NCI-H1105 (cell line): ENCODE measurements at regions not wholly inside any gene's neighbourhood (a gene's known extent, or its start where the extent isn't known, plus 50 kb on each side); places are given as distances from the start of the nearest gene placed in this dataset.
"Not testable (repeated sequence)": the region's sequence is repeated elsewhere in the genome, so short reads cannot be mapped to it uniquely, and the experiment has no call there.

Experiments used
- DNase-seq: peaks from one replicate; lab custom pipeline; 2025; lab: John Stamatoyannopoulos, UW

DNA sequence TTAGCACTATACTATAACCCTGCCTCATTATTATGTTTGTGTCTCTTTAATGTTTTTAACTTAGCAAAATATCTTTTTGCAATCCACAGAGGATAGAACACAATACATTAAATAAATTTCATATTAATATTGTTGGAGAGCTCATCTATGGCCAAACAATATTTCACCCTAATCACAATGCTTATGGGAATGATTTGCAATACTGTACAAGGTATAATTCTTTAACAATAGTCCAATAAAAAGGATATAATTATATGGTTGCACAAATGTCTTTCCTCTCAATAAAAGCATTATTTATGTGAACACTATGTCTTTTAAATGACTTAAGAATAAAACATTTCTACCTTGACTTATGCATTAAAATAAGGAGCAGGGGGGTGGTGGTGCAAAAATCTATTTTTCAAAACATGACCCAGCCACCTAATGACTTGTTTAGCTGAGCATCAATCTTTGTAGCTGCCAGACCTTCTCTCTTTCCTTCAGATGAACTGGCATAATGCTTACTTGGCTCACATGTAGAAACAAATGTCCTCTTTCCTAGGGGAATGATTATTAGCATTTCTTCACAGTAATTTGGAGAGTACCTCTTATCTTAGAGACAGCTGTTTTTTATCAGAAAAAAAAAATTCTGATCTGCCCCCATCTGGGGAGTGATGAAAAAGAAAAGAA is 1933.6 kb upstream of the LRRTM1 start:
- DNase-seq = no peak

DNA sequence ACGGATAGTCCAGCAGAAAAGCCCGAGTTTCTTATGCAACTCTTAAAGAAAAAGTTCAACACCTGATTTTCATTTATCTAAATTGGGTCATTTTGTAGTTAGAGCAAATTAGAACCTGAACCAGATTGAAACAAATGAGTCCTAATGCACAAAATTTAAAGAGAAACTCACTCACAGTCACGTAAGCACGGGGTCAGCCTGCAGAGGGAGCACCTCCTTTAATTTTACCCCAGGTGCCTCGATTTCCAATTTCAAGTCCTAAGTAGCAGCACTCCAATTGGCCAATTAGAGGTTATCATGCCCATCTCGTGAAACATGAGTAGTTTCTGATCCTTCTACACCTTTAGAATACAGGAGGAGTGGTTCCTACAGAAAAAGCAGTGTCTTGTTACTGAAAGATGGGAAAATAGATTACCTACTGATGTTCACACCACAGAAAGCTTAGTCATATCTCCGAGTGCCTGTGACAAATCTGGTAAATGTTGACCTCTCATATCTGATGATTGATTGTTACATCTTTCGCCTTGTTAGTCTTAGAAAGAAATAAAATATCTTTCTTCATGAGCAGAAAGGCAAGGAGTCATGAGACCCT is 1929.8 kb upstream of the LRRTM1 start:
- no peak for DNase-seq

DNA sequence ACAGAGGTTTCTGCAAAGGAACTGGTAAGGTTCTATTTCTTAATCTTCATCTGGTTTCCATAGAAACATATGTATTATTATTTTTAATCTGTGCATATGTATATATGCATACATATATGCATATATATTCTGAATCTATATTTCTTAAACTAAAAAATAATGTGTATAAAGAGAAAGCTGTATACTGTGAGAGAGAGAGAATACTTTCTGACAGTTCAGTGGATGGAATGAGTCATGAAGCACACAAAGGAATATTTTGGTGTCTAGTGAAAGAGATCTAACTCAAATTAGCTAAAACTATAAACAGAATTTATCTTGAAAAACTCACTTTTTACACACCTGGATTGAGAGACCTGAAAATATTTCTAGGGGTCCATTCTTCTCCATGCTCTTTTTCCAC is 1929.3 kb upstream of the LRRTM1 start:
- DNase-seq = no peak

DNA sequence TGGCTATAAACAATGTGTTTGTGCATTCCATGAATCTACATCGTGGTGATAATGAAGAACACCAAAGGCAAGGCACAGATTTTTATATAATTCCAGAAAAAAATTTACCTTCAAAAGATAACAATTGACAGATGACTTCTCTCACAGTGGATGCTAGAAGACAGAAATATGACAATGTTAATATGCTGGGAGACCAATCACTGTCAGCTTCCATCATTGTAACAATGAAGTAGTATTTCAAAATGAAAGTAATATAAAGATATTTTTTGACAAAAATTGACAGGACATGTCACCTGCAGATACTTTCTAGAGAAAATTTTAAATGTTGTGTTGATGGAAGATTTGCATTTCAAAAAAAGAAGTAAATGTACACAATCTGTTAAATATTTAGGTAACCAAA is 1925.9 kb upstream of the LRRTM1 start:
- DNase-seq = no peak

DNA sequence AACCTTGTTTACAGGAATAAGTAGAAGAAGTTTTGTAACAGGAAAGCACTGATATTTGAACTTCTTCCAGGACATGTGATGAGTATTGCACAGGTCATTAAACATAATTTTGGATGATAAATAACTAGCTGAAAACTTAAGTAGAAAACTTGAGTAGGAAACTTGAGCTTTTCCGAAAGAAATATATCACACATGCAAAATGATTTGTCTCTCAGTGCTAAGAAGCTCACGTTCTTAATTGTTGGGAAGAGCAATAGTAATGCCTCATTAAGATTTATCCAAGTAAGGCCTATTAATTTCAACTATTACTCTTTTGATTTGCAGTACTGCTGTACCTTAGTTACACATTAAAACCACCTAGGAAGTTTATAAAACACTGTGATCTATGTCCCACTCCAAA is 1921.9 kb upstream of the LRRTM1 start:
- no peak for DNase-seq

DNA sequence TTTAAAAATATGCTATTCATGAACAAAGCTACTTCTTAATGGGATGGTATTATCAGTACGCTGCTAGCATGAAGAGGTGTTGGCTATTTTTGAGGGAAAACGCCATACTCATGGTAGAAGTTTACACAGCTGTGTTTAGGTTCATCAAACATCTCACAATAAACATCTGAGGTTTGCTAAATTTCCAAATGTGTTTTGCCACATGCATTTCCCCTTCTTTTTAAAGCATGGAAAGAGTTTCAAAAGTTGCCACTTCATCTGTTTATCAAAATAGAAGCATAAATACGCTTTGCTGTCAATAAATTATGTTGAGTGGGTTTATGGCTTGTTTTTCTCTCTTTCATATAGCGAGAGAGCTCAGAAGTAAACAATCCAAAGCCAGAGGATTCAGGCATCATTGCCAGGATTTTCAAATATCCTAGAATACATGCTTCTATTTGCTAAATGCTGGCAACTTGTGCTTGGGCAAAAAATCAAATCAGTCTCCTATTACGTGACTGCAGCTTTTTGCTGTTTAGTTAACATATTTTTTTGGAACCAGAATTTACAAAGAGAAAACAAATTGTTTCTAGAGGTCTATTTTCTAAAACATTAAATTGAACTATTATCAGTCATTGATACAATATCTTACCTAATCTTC is 1919.9 kb upstream of the LRRTM1 start:
- no peak for DNase-seq

DNA sequence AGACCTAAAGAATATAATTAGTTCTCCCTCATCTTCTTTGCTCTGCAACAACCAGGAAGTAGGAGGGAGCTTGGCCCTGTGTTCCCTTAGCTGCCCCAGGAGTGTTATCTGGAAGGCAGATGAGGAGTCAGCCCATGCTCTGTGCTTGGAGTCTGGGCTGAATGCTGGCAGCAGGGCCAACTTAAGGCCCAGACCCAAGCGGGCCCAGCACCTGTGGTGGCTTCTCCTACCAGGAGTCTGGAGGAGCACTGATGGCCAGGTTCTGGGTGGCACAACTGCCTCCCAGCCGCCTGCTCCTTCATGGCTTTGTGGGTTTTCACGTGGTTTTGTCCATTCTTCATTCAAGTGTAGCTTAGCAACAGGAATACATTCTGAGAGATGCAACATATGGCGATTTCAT is 1910.7 kb upstream of the LRRTM1 start:
- no peak for DNase-seq

DNA sequence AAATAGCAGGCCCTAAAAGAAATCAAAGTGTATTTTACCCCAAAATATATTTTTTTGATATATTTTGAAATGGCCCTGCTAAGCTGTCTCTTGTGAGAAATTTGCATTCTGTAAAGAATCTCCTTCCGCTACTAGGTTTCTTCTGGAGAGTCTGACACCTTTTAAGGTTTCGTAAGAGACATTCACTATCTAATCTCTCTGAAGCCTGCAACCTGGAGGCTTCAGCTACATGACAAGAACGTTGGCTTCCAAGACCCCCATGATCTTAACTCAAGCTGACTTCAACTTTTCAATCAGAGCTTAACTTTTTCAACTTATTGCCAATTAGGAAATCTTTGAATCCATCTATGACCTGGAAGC is 1894.9 kb upstream of the LRRTM1 start:
- DNase-seq = no peak

DNA sequence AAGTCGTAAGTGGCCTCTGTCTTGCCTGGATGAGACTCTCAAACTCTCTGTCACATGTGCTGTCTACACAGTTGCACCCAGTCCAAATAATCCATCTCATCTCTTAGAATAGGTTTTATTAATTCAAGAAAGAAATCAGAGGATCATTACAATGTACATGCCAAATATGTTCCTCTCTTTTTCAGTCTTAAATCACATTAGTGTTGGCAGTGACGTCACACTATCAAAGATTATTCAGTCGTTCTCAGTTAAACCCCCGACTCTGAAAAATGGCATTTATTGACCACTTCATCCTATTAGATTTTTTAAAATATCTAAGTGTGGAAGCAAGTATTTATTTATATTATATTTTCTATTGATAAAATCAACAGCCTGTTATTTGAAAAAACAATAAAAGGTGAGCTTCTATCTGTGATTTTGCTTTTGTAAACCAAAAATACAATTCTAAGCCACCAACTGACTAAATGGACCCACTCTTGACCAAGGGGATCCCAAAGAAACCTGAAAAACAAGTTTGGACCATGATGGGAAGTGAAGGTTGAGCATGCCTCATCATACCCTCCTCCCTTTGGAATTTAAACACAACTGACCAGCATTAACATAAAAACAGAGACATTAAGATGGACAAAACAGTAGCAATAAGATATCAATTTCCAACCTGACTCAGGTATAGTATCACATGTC is 1894.4 kb upstream of the LRRTM1 start:
- no peak for DNase-seq

DNA sequence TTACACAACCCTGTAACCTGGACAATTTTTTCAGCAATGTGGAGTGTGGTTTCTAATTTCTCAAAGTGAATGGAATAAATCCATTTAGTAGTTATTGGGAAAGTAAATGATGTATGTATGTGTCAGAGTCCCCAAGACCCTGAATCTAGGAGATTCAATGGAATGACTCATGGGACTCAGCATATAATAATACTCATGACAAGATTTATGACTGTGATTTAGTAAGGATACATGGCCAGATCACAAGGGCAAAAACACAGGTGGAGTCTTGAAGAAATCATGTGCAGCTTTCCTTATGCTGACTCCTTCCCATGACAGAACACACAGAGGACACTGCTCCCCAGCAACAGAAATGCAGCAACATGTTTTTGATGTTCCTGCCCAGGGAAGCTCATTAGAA is 1877.7 kb upstream of the LRRTM1 start:
- DNase-seq = no peak

DNA sequence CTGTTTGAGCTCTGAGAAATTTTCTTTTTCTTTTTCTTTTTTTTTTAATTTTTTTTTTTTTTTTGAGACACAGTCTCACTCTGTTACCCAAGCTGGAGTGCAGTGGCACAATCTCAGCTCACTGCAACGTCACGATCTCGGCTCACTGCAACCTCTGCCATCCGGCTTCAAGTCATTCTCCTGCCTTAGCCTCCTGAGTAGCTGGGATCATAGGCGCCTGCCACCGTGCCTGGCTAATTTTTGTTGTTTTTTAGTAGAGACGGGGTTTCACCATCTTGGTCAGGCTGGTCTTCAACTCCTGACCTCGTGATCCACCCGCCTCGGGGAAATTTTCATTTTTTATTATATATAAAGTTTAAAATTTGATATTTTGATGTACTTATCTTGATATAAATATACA is 1870.7 kb upstream of the LRRTM1 start:
- DNase-seq = not testable (repeated sequence)

DNA sequence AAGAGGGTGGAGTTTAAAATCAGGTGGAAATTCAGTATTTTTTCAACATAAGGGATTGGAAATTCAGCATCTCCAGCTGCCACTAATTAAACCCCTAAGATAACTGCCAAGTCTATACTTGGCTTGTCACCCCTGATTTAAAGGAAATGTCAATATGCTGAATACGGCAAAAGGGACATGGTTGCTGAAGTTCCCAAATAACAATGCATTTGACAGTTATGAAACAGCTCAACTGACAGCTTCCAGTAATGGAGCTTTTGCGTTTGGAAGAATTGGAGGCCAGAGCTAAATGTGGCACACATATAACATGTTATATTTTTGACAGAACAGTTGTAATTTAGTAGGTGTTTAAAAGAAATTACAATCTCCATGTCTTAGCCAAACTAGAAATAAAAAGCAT is 1867.9 kb upstream of the LRRTM1 start:
- no peak for DNase-seq

DNA sequence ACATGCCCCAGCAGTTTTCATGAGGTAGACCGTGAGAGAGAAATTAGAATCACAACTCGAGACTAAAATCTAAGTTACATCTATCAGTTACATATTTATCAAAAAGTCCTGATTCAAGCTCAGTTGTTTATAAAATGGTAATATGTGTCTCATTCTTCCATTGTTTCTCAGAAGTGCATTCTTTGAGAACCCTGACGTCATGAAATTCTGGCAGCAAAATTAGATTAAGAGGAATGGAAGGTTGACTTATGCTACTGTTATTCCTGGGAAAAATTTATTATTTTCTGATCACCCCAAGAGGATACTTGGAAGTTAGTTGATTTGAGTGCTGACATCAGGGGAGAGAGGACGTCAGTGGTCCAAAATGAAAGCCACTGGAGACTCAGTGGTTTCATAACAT is 1864.8 kb upstream of the LRRTM1 start:
- no peak for DNase-seq

DNA sequence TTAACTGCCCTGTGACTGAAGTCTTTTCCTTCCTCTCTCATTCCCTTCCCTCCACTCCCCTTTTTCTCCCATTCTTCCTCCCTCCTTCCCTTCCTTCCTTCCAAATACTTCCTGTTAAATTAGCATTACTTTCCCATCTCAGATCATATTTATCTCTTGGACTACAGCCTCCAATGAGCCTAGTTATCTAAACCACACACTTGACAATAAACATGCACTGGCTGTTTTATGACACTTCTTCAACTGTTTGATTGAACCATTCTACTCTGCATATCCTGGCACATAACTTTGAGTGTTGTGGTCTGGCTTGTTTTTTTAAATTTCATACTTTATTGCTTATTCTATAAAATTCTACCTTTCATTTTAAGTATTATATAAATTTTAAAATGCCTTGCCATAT is 1860.8 kb upstream of the LRRTM1 start:
- no peak for DNase-seq

DNA sequence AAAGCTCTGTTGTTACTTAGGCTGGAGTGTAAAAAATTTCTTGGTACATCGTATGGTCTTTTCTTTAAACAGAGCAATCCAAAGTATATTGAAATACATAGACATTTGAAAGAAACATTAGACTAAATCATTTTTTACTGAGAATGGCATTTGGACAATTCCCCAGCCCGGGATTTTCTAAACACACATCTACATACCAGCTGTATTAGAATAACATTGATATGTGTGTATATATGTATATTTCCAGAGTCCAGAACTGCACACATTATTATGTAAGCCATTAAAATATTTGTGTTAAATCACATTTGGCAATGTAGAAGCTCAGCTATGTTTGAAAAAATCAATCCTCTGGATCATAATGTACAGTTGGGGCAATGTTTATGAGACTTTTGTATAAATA is 1853.6 kb upstream of the LRRTM1 start:
- no peak for DNase-seq

DNA sequence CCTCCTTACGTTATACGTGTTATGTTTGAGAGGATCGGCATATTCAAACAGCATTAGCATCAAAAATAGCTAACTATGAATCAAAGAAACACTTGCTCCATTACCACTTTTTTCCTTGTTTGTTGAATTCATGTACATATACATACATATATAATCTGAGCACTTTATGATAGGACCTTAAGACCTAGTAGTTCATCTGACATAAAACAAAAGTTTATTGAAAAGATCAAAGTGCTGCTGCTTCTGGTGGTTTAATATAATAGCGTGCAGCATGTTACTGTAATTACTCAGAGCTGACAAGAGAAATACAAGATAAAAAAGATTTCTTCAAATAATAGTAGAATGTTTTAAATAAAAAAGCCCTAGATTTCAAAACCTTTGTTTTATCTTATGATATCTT is 1850.9 kb upstream of the LRRTM1 start:
- DNase-seq = no peak

DNA sequence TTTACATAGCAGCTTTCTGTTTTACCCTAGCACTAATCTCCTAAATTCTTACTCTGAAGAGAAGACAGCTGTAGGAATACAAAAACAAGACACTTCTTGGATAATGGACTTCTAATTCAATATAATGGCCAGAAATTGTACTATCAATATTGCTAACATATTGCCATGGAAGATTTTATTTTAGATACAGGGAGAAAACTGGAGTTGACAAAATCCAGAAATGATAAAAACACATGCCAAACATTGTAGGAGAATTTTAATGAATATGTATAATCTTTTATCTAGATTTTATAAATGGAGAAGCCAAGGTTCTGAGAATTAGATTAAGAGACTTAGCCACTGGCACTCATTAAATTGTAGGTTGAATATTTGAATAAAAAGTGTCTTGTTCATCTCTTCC is 1838.8 kb upstream of the LRRTM1 start:
- DNase-seq = no peak

DNA sequence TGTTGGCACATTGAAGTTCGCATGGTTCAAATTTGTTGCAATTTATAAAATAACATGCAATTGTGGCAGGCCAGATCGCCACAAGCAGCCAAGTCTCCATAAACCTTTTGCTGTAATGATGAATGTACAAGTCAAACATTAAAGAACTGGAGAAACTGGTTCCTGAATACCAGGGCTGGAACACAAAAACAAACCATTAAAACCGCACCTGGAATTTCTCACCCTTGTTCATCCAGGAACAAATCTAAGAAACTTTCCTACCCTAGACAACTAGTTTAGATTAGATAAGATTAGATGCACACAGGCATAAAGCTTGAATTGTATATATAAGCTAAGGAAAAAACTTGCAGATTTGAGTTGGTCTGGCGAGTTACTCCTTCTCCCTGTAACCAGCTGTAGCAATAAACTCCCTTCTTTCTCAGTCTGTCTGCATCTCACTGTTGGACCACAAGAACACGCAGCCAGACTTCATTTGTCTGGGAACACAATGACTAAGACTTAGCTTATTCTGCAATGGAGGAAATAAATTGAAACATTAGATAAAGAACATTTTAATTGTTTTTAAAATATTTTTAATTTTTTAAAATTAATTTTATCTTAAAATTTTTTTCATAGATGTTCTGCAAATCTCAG is 1835.5 kb upstream of the LRRTM1 start:
- DNase-seq = no peak

DNA sequence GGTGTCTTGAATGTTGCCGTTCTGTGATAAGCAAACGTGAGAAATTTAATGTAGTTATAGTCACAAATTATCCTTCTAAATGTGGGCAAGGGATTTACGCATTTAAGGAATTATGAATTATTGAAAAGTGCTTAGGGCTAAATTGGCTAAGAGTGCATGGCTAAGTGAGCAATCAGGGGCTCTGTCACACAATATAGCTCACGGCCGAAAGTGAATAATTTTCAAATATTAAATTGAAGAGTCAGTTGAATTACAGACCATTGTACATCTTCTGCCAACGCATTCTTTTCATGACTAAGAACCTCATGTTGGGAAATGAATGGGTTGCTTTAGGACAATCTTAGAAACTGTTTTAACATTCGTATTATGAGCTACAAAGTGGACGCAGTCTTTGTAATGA is 1832.9 kb upstream of the LRRTM1 start:
- no peak for DNase-seq

DNA sequence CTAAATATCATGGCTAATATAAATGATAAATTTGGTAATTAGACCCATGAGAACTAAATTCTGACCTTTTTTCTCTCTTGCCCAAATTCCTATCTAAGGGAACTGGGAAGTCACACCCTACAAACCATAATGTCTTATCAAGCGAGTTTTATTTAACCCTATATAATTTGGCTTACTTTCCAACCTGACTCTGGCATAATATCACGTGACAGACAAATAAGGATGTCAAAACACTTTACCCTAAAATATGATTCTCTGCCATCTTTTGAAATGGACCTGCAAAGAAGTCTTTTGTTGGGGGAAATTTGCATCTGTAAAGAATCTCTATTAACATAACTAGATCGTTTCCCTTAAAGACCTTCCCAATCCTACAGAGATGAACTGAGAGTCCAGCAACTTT is 1823.5 kb upstream of the LRRTM1 start:
- DNase-seq = no peak

DNA sequence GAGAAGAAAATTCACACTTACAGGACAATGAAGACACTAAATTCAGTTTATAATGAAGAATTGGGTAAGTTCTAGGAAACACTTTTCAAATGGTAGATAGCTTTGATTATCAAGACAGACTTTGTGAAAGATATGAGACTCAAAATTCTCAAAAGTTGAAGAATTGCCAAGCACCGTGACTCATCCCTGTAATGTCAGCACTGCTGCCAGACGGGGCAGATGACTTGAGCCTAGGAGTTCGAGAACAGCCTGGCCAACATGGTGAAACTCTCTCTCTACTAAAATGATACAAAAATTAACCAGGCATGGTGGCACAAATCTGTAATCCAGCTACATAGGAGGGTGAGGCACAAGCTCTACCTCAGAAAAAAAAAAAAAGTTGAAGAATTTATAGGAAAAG is 1820.1 kb upstream of the LRRTM1 start:
- DNase-seq = no peak

DNA sequence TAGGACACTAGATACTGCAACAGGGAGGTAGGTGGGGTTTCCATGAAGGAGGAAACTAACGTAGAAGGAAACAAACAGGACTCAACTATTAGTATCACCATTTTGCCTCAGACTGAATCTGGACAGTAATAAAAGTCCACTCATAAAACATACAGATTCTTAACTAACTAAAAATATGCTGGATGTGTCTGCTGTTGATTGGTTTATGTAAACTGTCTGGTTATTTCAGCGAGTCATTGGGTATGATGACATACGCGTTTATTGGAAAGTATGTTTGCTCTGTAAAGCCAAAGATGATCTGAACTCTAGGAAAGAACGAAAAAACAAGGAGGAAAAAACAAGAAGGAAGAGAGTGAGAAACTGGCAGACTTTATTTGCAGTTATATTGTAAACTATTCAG is 1816.1 kb upstream of the LRRTM1 start:
- DNase-seq = no peak

DNA sequence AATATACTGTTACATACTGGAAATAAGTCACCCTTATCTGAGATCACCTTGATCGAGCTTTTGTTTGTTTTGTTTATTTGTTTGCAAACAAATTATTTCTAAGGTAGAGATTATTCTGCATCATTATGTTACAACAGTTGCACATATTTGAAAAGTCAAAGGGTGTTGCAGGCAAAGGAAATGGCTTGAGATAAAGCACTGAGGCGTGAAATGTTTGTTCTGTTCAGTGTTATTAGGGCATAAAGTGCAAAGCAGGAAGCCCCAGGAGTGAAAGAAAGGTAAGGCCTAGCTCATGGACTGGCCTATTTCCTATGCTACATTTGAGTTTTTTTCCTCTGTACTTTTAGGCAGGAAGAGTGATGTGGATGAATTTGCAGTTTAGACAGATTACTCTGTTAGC is 1815.6 kb upstream of the LRRTM1 start:
- DNase-seq = no peak
